ENCODE measurements at regions not wholly inside any gene's neighbourhood (a gene's known extent, or its start where the extent isn't known, plus 50 kb on each side); places are given as distances from the start of the nearest gene placed in this dataset.

GRCh38 chr1:81201779-81202178, 599.0 kb upstream of the ADGRL2 start:
- TF ChIP-seq CTCF (IDR thresholded peaks at IDR 0.05; ENCODE audit: low read length): no peak
- no peak for TF ChIP-seq EZH2 (optimal IDR thresholded peaks at IDR 0.05; ENCODE audit: low read depth, low read length)
- TF ChIP-seq EZH2phosphoT487 (IDR thresholded peaks at IDR 0.05; ENCODE audit: low read length): no peak

All from MM.1S (cell line).